GM18499 (cell line): ENCODE measurements at regions not wholly inside any gene's neighbourhood (a gene's known extent, or its start where the extent isn't known, plus 50 kb on each side); places are given as distances from the start of the nearest gene placed in this dataset.
"Not testable (repeated sequence)": the region's sequence is repeated elsewhere in the genome, so short reads cannot be mapped to it uniquely, and the experiment has no call there.

Source experiments
- ATAC-seq: cut with Tn5 transposase; IDR thresholded peaks from one replicate; pipeline ENCODE4 v1.9.1; 2021; ENCODE audit warnings: moderate number of reproducible peaks; ENCODE audit not compliant: insufficient read depth, unreplicated experiment

DNA sequence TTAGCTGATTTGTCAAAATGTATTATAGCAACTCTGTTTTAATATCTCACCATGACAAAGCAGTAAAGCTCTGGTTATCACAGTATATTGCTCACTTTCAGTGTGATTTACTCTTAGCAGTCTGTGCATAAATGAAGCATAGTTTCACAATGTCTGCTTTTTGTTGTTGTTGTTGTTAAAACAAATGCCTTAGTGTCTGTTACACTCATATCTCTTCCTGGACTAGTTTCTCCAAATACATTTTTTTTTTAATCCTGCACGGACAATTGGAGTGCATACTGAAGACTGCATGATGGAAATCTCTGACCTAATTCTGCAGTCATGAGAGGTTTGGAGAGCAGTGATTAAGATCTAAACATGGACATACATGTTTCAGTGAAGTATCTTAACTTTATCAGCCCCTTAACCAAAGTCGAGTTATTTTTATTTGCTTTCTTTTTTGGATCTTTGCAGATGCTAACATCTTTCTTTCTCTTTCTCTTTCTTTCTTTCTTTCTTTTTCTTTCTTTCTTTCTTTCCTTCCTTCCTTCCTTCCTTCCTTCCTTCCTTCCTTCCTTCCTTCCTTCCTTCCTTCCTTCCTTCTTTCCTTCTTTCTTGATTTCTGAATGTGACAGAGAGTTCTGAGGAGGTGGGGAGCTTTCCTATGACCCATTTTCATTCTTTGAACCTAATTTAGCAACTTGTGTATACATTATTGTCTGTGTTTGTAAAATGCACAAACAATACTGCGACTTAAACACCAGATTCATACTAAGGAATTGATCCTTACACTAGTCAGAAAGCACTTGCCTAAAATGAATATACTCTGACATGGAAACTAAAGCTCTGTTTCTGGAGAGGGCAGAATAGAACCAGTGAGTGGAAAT is 161.5 kb upstream of the AGR3 start:
- ATAC-seq: no peak

GRCh38 chr7:17044396-17044795 is 162.6 kb upstream of the AGR3 start:
- ATAC-seq: no peak

DNA sequence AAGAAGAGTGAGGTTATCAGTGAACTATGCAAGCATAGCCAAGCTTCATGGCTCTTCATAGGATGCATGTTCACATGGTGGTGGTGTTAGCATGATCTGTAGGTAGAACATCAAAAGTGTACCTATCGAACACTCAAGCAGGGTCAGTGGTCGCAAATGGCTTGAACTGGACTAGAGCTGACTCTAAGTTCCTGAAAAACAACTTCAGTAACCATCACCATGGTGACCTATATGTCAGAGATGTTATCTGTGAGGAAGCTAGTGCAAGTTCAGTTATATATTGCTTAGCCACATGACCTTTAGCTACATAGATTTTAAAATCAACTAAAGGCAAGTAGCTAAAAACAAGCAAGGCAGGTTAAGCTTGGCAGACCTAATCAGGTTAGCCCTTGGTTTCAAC is 163.1 kb upstream of the AGR3 start:
- no peak for ATAC-seq

GRCh38 chr7:17046259-17046658 is 164.5 kb upstream of the AGR3 start:
- no peak for ATAC-seq

DNA sequence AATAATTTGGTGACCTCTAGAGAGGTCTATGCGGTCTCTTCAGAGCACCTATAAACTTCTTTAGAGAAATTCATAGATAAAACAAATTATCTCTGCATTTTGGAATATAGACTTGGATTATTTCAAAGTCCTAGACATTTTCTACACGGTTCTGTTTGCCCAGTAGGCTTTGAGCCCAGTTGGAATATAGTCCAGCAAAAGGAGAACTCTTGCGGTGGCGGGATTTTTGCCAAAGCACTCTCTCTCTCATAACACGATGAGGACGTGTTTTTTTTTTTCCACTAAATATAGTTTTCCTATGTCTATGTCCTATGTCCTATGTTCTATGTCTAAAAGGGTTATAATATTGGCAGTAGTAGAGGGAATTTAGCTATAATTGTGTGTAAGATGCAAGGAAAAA is 164.9 kb upstream of the AGR3 start:
- ATAC-seq: no peak

- ATAC-seq: not testable (repeated sequence)
These were observed 171.4 kb upstream of the AGR3 start for GRCh38 chr7:17053164-17053563.

DNA sequence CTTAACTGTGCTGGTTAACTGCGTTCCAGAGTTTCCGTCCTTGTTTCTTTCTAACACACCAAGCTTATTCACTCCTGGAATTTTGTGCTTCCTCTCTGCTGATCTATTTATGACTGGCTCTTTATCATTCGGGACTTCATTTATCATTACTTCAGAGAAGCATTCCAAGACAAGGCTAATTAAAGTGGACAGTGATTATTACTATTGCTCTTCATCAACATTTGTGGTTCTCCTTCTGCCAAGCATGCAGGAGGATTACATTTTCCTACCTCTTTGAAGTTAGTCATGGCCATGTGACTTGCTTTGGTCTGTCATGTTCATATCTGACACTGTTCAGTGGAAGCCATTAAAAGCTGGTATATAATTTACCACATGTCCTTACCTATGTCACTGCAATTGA is 172.4 kb upstream of the AGR3 start:
- ATAC-seq: no peak

GRCh38 chr7:17054836-17055235 is 173.1 kb upstream of the AGR3 start:
- ATAC-seq: no peak

- ATAC-seq: no peak
These were observed 173.8 kb upstream of the AGR3 start for GRCh38 chr7:17055596-17055995.

GRCh38 chr7:17056491-17057142 is 174.8 kb upstream of the AGR3 start:
- no peak for ATAC-seq

- ATAC-seq: no peak
These were observed 175.3 kb upstream of the AGR3 start for GRCh38 chr7:17057143-17057509.

DNA sequence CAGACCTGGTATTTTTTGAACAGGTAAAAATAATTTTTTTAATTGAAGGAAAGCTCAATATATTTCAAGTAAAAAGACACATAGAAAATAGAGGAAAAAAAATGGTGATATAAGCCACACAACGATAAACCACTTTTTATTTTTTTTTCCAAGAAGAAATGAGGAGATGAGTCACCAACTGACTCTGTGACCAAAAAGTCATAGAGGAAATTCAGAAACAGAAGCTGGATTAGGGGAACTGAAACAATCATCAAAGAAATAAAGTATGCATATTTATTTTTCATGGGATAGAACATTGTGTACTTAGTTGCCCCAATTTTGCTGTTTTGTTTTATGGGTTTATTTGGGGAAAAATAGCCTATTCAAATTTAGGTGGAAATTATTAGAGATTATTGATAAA is 176.8 kb upstream of the AGR3 start:
- peak; percentile 47 for ATAC-seq

- ATAC-seq: no peak
These were observed 178.3 kb upstream of the AGR3 start for GRCh38 chr7:17060051-17060450.

DNA sequence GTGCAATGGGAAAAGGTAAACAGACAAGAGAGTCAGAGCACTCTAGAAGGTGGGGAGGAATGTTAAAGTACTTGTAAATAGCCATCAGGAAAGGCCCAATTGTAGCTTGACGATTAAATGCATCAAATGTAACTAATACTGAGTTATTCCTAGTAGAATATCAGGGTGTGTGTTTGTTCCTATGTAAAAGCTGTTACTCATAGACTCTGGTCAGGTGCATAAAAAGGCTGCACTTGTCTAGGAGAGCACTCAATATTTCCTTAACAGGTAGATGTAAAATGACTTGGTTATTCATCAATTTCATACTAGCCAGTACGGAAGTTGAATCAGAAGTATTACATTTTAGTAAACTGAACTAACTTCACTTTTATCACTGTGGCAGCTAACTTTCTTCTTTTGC is 179.7 kb upstream of the AGR3 start:
- ATAC-seq: no peak

- no peak for ATAC-seq
These were observed 180.6 kb upstream of the AGR3 start for GRCh38 chr7:17062151-17063044.

DNA sequence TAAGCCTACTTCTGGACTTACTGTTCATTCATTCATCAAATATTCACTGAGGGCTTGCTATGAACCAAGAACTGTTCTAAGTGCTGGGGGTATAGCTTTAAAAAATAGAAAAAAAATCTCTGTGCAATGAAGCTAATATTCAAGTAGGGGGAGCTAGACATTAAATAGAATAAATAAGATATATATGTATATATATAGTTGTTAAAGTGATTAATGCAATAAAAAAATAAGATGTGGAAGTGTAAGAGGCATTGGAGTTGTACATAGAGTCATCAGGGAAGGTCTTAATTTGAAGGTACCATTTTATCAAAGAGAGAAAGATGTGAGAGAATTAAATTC is 181.2 kb upstream of the AGR3 start:
- ATAC-seq: no peak

DNA sequence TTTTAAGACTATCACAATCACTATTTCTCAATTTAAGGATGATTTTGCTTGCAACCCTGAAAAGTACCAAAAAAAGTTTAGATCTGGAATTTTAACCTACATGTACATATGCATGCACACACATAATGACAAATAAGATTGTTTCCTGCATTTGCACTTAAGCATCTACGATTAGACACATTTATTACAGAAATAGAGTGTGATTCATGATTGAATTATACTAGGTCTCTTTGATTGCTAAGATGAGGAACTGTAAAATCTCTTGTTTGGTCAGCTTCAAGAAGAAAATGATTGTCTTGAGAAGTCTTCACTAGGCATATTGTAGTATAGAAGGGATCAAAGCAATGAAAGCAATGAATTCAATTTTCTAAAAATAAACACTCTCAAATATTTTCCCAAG is 185.9 kb upstream of the AGR3 start:
- no peak for ATAC-seq

- no peak for ATAC-seq
These were observed 187.4 kb upstream of the AGR3 start for GRCh38 chr7:17069146-17069545.

- ATAC-seq: no peak
These were observed 188.5 kb upstream of the AGR3 start for GRCh38 chr7:17070231-17070708.

- peak; percentile 59 for ATAC-seq
These were observed 190.1 kb upstream of the AGR3 start for GRCh38 chr7:17071866-17072265.
